KMS-11 (cell line): ENCODE measurements at regions not wholly inside any gene's neighbourhood (a gene's known extent, or its start where the extent isn't known, plus 50 kb on each side); places are given as distances from the start of the nearest gene placed in this dataset.

Experiments
- H2AFZ ChIP-seq: fragments of 200-600 bp; sonication (generic); 2 replicates; pipeline ENCODE4 v1.6.1; 2016; ENCODE audit warnings: antibody characterized with exemption, mixed run types, low read depth
- H3K27ac ChIP-seq: fragments of 200-600 bp; sonication (generic); 2 replicates; pipeline ENCODE4 v1.6.1; 2016; ENCODE audit warnings: mild to moderate bottlenecking, mixed run types
- H3K27me3 ChIP-seq: fragments of 200-600 bp; sonication (generic); 2 replicates; pipeline ENCODE4 v1.6.1; 2017; ENCODE audit warnings: mild to moderate bottlenecking, low read depth, mixed run types, moderate library complexity; ENCODE audit not compliant: insufficient read depth
- H3K36me3 ChIP-seq: fragments of 200-600 bp; sonication (generic); 2 replicates; pipeline ENCODE4 v1.6.1; 2017; ENCODE audit warnings: mild to moderate bottlenecking, mixed run types; ENCODE audit not compliant: insufficient read depth
- H3K4me1 ChIP-seq: fragments of 200-600 bp; sonication (generic); 2 replicates; pipeline ENCODE4 v1.6.1; 2016; ENCODE audit warnings: mild to moderate bottlenecking, low read depth, mixed run types; ENCODE audit not compliant: poor library complexity, severe bottlenecking
- H3K4me2 ChIP-seq: fragments of 200-600 bp; sonication (generic); 2 replicates; pipeline ENCODE4 v1.7.0; 2016; ENCODE audit warnings: mild to moderate bottlenecking, mixed run types
- H3K4me3 ChIP-seq: fragments of 200-600 bp; sonication (generic); IDR thresholded peaks from 2 replicates; pipeline ENCODE4 v1.6.1; 2017; ENCODE audit warnings: low read depth, low read length, mixed read lengths; ENCODE audit not compliant: insufficient read depth
- H3K79me2 ChIP-seq: fragments of 200-600 bp; sonication (generic); 2 replicates; pipeline ENCODE4 v1.6.1; 2016; ENCODE audit warnings: low read depth, mixed run types; ENCODE audit not compliant: insufficient read depth
- H3K9ac ChIP-seq: fragments of 200-600 bp; sonication (generic); 2 replicates; pipeline ENCODE4 v1.6.1; 2016; ENCODE audit warnings: mild to moderate bottlenecking, mixed run types
- H4K20me1 ChIP-seq: fragments of 200-600 bp; sonication (generic); 2 replicates; pipeline ENCODE4 v1.6.1; 2016; ENCODE audit warnings: mild to moderate bottlenecking, mixed run types; ENCODE audit not compliant: insufficient read depth
- TF ChIP-seq, protein P1 (sequence below): fragments of 200-600 bp; sonication (generic); conservative IDR thresholded peaks from 2 replicates; pipeline ENCODE4 v1.6.1; 2017; ENCODE audit warnings: low read depth, mild to moderate bottlenecking, antibody characterized with exemption, low read length, moderate library complexity, mixed read lengths

GRCh38 chr10:3224241-3224640, 51.7 kb upstream of the PITRM1 start:
- Histone ChIP-seq H3K4me1 (peaks cover 18% of the 10 kb centered on the region), H3K27me3 (no peaks in the 10 kb centered on the region), H4K20me1 (no peaks in the 10 kb centered on the region), H2AFZ (no peak overlapping the region), H3K9ac (no peak overlapping the region), H3K4me2 (no peak overlapping the region), H3K79me2 (no peaks in the 10 kb centered on the region), H3K4me3 (no peak overlapping the region), H3K36me3 (no peaks in the 10 kb centered on the region), H3K27ac (no peak overlapping the region)
- TF ChIP-seq, protein P1, sequence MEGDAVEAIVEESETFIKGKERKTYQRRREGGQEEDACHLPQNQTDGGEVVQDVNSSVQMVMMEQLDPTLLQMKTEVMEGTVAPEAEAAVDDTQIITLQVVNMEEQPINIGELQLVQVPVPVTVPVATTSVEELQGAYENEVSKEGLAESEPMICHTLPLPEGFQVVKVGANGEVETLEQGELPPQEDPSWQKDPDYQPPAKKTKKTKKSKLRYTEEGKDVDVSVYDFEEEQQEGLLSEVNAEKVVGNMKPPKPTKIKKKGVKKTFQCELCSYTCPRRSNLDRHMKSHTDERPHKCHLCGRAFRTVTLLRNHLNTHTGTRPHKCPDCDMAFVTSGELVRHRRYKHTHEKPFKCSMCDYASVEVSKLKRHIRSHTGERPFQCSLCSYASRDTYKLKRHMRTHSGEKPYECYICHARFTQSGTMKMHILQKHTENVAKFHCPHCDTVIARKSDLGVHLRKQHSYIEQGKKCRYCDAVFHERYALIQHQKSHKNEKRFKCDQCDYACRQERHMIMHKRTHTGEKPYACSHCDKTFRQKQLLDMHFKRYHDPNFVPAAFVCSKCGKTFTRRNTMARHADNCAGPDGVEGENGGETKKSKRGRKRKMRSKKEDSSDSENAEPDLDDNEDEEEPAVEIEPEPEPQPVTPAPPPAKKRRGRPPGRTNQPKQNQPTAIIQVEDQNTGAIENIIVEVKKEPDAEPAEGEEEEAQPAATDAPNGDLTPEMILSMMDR: no peak

- TF ChIP-seq, protein P1: no peak
- Histone ChIP-seq H3K4me2 (no peak overlapping the region), H3K9ac (no peak overlapping the region), H3K4me1 (peaks cover 6% of the 10 kb centered on the region), H2AFZ (no peak overlapping the region), H3K27me3 (no peaks in the 10 kb centered on the region), H3K79me2 (no peaks in the 10 kb centered on the region), H3K27ac (no peak overlapping the region), H3K4me3 (no peak overlapping the region), H3K36me3 (no peaks in the 10 kb centered on the region), H4K20me1 (no peaks in the 10 kb centered on the region)
Observed at GRCh38 chr10:3222626-3223025, 50.0 kb upstream of the PITRM1 start.
